WTC11 (cell line): ENCODE measurements at regions not wholly inside any gene's neighbourhood (a gene's known extent, or its start where the extent isn't known, plus 50 kb on each side); places are given as distances from the start of the nearest gene placed in this dataset.

ENCODE experiments used
- ATAC-seq: fragments of 200-7000 bp; cut with Tn5 transposase; 2 replicates; pipeline ENCODE4 v1.10.0; 2021; ENCODE audit warnings: mild to moderate bottlenecking, moderate library complexity
- CTCF ChIA-PET: fragments of 300-600 bp; sonication (Branson Sonifier 250); formaldehyde crosslinking; loops from one replicate; lab custom pipeline; 2021; ENCODE audit warnings: antibody characterized with exemption; lab: Charles Lee
- POLR2A ChIA-PET: fragments of 350-600 bp; sonication (Branson Sonifier 250); formaldehyde crosslinking; loops from one replicate; lab custom pipeline; 2021; ENCODE audit warnings: antibody characterized with exemption; lab: Charles Lee
- DNase-seq: peaks from one replicate; pipeline ENCODE4 v3.0.0; 2021; ENCODE audit warnings: low spot score
- H3K27ac Mint-ChIP-seq: 2 replicates; pipeline ENCODE4 v1.8.0; 2021; ENCODE audit warnings: mixed read lengths
- H3K27me3 Mint-ChIP-seq: 2 replicates; pipeline ENCODE4 v1.8.0; 2021; ENCODE audit warnings: low read depth, mild to moderate bottlenecking, moderate library complexity, mixed read lengths
- H3K36me3 Mint-ChIP-seq: 2 replicates; pipeline ENCODE4 v1.8.0; 2021; ENCODE audit warnings: mixed read lengths
- H3K4me1 Mint-ChIP-seq: 2 replicates; pipeline ENCODE4 v1.8.0; 2022; ENCODE audit warnings: mixed read lengths
- H3K4me3 Mint-ChIP-seq: 2 replicates; pipeline ENCODE4 v1.8.0; 2021; ENCODE audit warnings: mild to moderate bottlenecking, moderate library complexity, mixed read lengths
- H3K9me3 Mint-ChIP-seq: 2 replicates; pipeline ENCODE4 v1.8.0; 2021; ENCODE audit warnings: mixed read lengths
- ATF3 ChIP-seq: sonication (generic); formaldehyde crosslinking; conservative IDR thresholded peaks from 2 replicates; pipeline ENCODE4 v1.8.1; 2022; ENCODE audit warnings: mild to moderate bottlenecking, missing genetic modification reagents
- CREM ChIP-seq: sonication (generic); formaldehyde crosslinking; IDR thresholded peaks from 2 replicates; pipeline ENCODE4 v1.8.1; 2022; ENCODE audit warnings: mild to moderate bottlenecking, missing genetic modification reagents, moderate library complexity
- E2F1 ChIP-seq: sonication (generic); formaldehyde crosslinking; IDR thresholded peaks from 2 replicates; pipeline ENCODE4 v1.8.0; 2022; ENCODE audit warnings: mild to moderate bottlenecking, missing genetic modification reagents
- ELF4 ChIP-seq: sonication (generic); formaldehyde crosslinking; IDR thresholded peaks from 2 replicates; pipeline ENCODE4 v1.8.1; 2022; ENCODE audit warnings: low read depth, mild to moderate bottlenecking, moderate library complexity, missing genetic modification reagents
- IRF2 ChIP-seq: sonication (generic); formaldehyde crosslinking; IDR thresholded peaks from 2 replicates; pipeline ENCODE4 v1.8.0; 2022; ENCODE audit warnings: low read depth, missing genetic modification reagents, borderline replicate concordance
- JUN ChIP-seq: sonication (generic); formaldehyde crosslinking; IDR thresholded peaks from 2 replicates; pipeline ENCODE4 v1.8.0; 2023; ENCODE audit warnings: mild to moderate bottlenecking, missing genetic modification reagents
- KAT7 ChIP-seq: sonication (generic); formaldehyde crosslinking; IDR thresholded peaks from 2 replicates; pipeline ENCODE4 v1.8.1; 2023; ENCODE audit warnings: missing genetic modification reagents, mild to moderate bottlenecking, borderline replicate concordance
- MYBL2 ChIP-seq: sonication (generic); formaldehyde crosslinking; IDR thresholded peaks from 2 replicates; pipeline ENCODE4 v1.8.1; 2023; ENCODE audit warnings: mild to moderate bottlenecking, moderate library complexity, missing genetic modification reagents
- NFYB ChIP-seq: sonication (generic); formaldehyde crosslinking; conservative IDR thresholded peaks from 2 replicates; pipeline ENCODE4 v1.8.0; 2022; ENCODE audit warnings: low read depth, missing genetic modification reagents
- ZNF138 ChIP-seq: sonication (generic); formaldehyde crosslinking; conservative IDR thresholded peaks from 2 replicates; pipeline ENCODE4 v1.8.1; 2022; ENCODE audit warnings: mild to moderate bottlenecking, moderate library complexity, missing genetic modification reagents
- ZNF219 ChIP-seq: sonication (generic); formaldehyde crosslinking; IDR thresholded peaks from 2 replicates; pipeline ENCODE4 v1.8.0; 2023; ENCODE audit warnings: missing genetic modification reagents, mild to moderate bottlenecking, borderline replicate concordance
- ZNF263 ChIP-seq: sonication (generic); formaldehyde crosslinking; IDR thresholded peaks from 2 replicates; pipeline ENCODE4 v1.8.1; 2022; ENCODE audit warnings: low read depth, mild to moderate bottlenecking, moderate library complexity, missing genetic modification reagents
- ZNF317 ChIP-seq: sonication (generic); formaldehyde crosslinking; IDR thresholded peaks from 2 replicates; pipeline ENCODE4 v1.8.1; 2023; ENCODE audit warnings: low read depth, mild to moderate bottlenecking, moderate library complexity, missing genetic modification reagents, borderline replicate concordance
- TF ChIP-seq, protein P1 (sequence below): sonication (generic); formaldehyde crosslinking; IDR thresholded peaks from 2 replicates; pipeline ENCODE4 v1.8.1; 2023; ENCODE audit warnings: mild to moderate bottlenecking, moderate library complexity, missing genetic modification reagents
- TF ChIP-seq, protein P2 (sequence below): sonication (generic); formaldehyde crosslinking; IDR thresholded peaks from 2 replicates; pipeline ENCODE4 v1.8.0; 2022; ENCODE audit warnings: mild to moderate bottlenecking, missing genetic modification reagents
- TF ChIP-seq, protein P3 (sequence below): sonication (generic); formaldehyde crosslinking; IDR thresholded peaks from 2 replicates; pipeline ENCODE4 v1.8.0; 2023; ENCODE audit warnings: missing genetic modification reagents
- TF ChIP-seq, protein P4 (sequence below): fragments of 200-600 bp; IDR thresholded peaks from 2 replicates; pipeline ENCODE4 v1.8.0; 2022; ENCODE audit warnings: antibody characterized with exemption
- TF ChIP-seq, protein P5 (sequence below): sonication (generic); formaldehyde crosslinking; IDR thresholded peaks from 2 replicates; pipeline ENCODE4 v1.8.0; 2022; ENCODE audit warnings: mild to moderate bottlenecking, missing genetic modification reagents

- H3K27ac Mint-ChIP-seq, result no peak overlapping the region
- peaks cover 12% of the 10 kb centered on the region; the same call in 1 of the 2 replicates for H3K9me3 Mint-ChIP-seq
- CTCF ChIA-PET, result interaction anchor here (1.0 to 1.2 kb wide), 2 partner anchors 8 to 116 kb away, joined by 3 to 5 read pairs; no protein-coding TSS in a partner anchor
- H3K27me3 Mint-ChIP-seq, result no peaks in the 10 kb centered on the region
- DNase-seq (no peak), ATAC-seq (peak; percentile 60)
- H3K36me3 Mint-ChIP-seq, result no peaks in the 10 kb centered on the region
- H3K4me1 Mint-ChIP-seq, result peaks cover 12% of the 10 kb centered on the region
- H3K4me3 Mint-ChIP-seq, result no peak overlapping the region
- POLR2A ChIA-PET, result no interaction called here
- TF ChIP-seq, protein P1, sequence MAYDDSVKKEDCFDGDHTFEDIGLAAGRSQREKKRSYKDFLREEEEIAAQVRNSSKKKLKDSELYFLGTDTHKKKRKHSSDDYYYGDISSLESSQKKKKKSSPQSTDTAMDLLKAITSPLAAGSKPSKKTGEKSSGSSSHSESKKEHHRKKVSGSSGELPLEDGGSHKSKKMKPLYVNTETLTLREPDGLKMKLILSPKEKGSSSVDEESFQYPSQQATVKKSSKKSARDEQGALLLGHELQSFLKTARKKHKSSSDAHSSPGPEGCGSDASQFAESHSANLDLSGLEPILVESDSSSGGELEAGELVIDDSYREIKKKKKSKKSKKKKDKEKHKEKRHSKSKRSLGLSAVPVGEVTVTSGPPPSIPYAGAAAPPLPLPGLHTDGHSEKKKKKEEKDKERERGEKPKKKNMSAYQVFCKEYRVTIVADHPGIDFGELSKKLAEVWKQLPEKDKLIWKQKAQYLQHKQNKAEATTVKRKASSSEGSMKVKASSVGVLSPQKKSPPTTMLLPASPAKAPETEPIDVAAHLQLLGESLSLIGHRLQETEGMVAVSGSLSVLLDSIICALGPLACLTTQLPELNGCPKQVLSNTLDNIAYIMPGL, result no peak
- TF ChIP-seq ZNF317 (CRISPR knock-in tag), result no peak
- TF ChIP-seq ATF3 (CRISPR knock-in tag), result no peak
- TF ChIP-seq, protein P2, sequence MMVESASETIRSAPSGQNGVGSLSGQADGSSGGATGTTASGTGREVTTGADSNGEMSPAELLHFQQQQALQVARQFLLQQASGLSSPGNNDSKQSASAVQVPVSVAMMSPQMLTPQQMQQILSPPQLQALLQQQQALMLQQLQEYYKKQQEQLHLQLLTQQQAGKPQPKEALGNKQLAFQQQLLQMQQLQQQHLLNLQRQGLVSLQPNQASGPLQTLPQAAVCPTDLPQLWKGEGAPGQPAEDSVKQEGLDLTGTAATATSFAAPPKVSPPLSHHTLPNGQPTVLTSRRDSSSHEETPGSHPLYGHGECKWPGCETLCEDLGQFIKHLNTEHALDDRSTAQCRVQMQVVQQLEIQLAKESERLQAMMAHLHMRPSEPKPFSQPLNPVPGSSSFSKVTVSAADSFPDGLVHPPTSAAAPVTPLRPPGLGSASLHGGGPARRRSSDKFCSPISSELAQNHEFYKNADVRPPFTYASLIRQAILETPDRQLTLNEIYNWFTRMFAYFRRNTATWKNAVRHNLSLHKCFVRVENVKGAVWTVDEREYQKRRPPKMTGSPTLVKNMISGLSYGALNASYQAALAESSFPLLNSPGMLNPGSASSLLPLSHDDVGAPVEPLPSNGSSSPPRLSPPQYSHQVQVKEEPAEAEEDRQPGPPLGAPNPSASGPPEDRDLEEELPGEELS (CRISPR knock-in tag), result no peak
- TF ChIP-seq, protein P3, sequence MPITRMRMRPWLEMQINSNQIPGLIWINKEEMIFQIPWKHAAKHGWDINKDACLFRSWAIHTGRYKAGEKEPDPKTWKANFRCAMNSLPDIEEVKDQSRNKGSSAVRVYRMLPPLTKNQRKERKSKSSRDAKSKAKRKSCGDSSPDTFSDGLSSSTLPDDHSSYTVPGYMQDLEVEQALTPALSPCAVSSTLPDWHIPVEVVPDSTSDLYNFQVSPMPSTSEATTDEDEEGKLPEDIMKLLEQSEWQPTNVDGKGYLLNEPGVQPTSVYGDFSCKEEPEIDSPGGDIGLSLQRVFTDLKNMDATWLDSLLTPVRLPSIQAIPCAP (CRISPR knock-in tag), result no peak
- TF ChIP-seq IRF2 (CRISPR knock-in tag), result no peak
- TF ChIP-seq ZNF138 (CRISPR knock-in tag), result no peak
- no peak for TF ChIP-seq KAT7
- no peak for TF ChIP-seq MYBL2 (CRISPR knock-in tag)
Observed at GRCh38 chr5:74017786-74018211, 391.8 kb downstream of the ARHGEF28 start.

DNA sequence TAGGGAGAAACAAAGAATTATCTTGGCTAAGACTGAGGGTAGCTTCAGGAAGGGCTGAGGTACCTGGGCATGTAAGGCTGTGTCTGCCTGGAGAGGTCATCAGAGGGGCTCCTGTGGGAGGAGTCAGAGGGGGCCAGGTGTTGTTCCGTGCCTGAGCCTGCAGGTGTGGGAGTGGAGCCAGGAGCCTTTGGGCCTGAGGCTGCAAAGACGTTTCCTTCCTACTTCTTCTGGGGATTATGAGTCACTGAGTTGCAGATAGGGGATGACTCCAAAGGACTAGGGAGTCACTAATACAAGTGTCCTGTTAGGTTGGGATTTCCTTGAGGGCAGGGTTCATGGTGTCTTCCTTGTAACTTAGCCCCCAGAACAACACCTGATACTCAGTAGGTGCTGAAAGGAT, 391.1 kb downstream of the ARHGEF28 start:
- peak; percentile 51 for ATAC-seq
- no peaks in the 10 kb centered on the region for H3K36me3 Mint-ChIP-seq
- H3K9me3 Mint-ChIP-seq, result peaks cover 12% of the 10 kb centered on the region; the same call in 1 of the 2 replicates
- no peak for DNase-seq
- H3K4me3 Mint-ChIP-seq, result no peak overlapping the region
- ChIA-PET CTCF (interaction anchor here (1.0 to 1.2 kb wide), 2 partner anchors 9 to 115 kb away, joined by 3 to 5 read pairs; no protein-coding TSS in a partner anchor), POLR2A (no interaction called here)
- no peaks in the 10 kb centered on the region for H3K27me3 Mint-ChIP-seq
- no peak overlapping the region for H3K27ac Mint-ChIP-seq
- TF ChIP-seq ZNF263, result no peak
- TF ChIP-seq E2F1, result no peak
- no peak for TF ChIP-seq ZNF219 (CRISPR knock-in tag)
- TF ChIP-seq NFYB (CRISPR knock-in tag), result no peak
- peaks cover 12% of the 10 kb centered on the region for H3K4me1 Mint-ChIP-seq

GRCh38 chr5:74016373-74016772, 390.4 kb downstream of the ARHGEF28 start:
- peaks cover 12% of the 10 kb centered on the region; the same call in 1 of the 2 replicates for H3K9me3 Mint-ChIP-seq
- ChIA-PET CTCF (no interaction called here), POLR2A (no interaction called here)
- ATAC-seq (peak; percentile 89), DNase-seq (peak; percentile 46)
- H3K27me3 Mint-ChIP-seq, result no peaks in the 10 kb centered on the region
- H3K4me3 Mint-ChIP-seq, result no peak overlapping the region
- no peak overlapping the region for H3K27ac Mint-ChIP-seq
- H3K36me3 Mint-ChIP-seq, result no peaks in the 10 kb centered on the region
- TF ChIP-seq, protein P4, sequence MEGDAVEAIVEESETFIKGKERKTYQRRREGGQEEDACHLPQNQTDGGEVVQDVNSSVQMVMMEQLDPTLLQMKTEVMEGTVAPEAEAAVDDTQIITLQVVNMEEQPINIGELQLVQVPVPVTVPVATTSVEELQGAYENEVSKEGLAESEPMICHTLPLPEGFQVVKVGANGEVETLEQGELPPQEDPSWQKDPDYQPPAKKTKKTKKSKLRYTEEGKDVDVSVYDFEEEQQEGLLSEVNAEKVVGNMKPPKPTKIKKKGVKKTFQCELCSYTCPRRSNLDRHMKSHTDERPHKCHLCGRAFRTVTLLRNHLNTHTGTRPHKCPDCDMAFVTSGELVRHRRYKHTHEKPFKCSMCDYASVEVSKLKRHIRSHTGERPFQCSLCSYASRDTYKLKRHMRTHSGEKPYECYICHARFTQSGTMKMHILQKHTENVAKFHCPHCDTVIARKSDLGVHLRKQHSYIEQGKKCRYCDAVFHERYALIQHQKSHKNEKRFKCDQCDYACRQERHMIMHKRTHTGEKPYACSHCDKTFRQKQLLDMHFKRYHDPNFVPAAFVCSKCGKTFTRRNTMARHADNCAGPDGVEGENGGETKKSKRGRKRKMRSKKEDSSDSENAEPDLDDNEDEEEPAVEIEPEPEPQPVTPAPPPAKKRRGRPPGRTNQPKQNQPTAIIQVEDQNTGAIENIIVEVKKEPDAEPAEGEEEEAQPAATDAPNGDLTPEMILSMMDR, result peak; percentile 38; the same call in 1 of the 2 replicates
- no peak for TF ChIP-seq JUN (CRISPR knock-in tag)
- TF ChIP-seq, protein P5, sequence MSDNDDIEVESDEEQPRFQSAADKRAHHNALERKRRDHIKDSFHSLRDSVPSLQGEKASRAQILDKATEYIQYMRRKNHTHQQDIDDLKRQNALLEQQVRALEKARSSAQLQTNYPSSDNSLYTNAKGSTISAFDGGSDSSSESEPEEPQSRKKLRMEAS (CRISPR knock-in tag), result no peak
- TF ChIP-seq CREM (CRISPR knock-in tag), result no peak
- no peak for TF ChIP-seq ELF4 (CRISPR knock-in tag)
- H3K4me1 Mint-ChIP-seq, result peaks cover 12% of the 10 kb centered on the region
